ENCODE measurements at regions not wholly inside any gene's neighbourhood (a gene's known extent, or its start where the extent isn't known, plus 50 kb on each side); places are given as distances from the start of the nearest gene placed in this dataset.

- DNase-seq (ENCODE audit: low spot score) = no peak
Observed at GRCh38 chr6:159099961-159100360, 55.2 kb upstream of the TAGAP start.

GRCh38 chr6:159099276-159099675 is 54.5 kb upstream of the TAGAP start:
- no peak for DNase-seq (ENCODE audit: low spot score)

- no peak for DNase-seq (ENCODE audit: low spot score)
Observed at GRCh38 chr6:159098636-159099106, 53.9 kb upstream of the TAGAP start.

GRCh38 chr6:159097256-159097655 is 52.5 kb upstream of the TAGAP start:
- no peak for DNase-seq (ENCODE audit: low spot score)

- no peak for DNase-seq (ENCODE audit: low spot score)
Observed at GRCh38 chr6:159095616-159096015, 50.8 kb upstream of the TAGAP start.

GRCh38 chr6:159094444-159095252 is 49.9 kb upstream of the TAGAP start:
- no peak for DNase-seq (ENCODE audit: low spot score)

Measured in hematopoietic multipotent progenitor cell treated with erythropoietin and hydrocortisone succinate and interleukin-3 and kit ligand, for 15 days (in vitro differentiated cells).